GM12873 (cell line): ENCODE measurements at regions not wholly inside any gene's neighbourhood (a gene's known extent, or its start where the extent isn't known, plus 50 kb on each side); places are given as distances from the start of the nearest gene placed in this dataset.

Experiments used
- CTCF ChIP-seq: IDR thresholded peaks from 2 replicates; pipeline ENCODE4 v1.5.1; 2012; ENCODE audit warnings: low read depth, mild to moderate bottlenecking, moderate library complexity, low read length, control low read depth; ENCODE audit not compliant: insufficient read depth; ENCODE audit errors: missing control alignments

GRCh38 chr6:14349507-14349906, 231.9 kb downstream of the CD83 start:
- no peak for TF ChIP-seq CTCF

DNA sequence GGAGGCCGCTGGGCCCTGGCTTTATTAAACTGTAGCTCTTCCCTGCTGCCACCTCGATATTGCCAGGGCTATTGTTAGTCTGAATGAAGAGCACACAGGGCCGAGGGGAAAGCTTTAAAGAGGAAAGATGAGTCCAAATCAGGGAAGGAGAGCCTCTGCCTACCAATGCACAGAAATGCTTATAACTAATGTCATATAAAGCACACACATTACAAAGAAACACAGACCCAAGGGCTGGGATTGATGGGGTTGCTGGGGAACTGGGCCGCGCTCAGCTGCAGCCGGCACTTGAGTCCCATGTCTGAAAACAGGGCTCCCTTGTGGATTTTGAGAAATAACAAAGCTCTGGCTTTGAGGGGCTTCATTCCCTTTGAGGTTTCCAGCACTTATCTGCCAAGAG, 232.6 kb downstream of the CD83 start:
- TF ChIP-seq CTCF: no peak

DNA sequence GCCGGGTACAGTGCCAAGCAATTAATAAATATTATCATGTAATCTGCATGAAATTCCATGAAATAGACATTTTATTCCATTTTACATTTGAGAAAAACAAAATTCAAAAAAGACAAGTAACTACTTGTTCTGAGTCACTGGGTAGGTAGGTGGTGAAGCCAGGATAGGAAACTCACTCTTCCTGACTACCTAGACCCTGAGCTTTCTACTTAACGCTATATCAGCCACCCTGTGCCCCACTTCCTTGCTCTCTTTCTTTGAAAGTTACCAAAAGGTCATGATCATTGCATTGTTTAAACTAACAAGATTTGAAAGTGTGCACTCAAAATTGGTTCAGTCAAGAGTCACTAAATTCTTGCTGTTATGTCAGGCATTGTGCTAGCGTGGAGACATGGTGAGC, 235.7 kb downstream of the CD83 start:
- no peak for TF ChIP-seq CTCF

- no peak for TF ChIP-seq CTCF
Measured at GRCh38 chr6:14353798-14354197, 236.2 kb downstream of the CD83 start.

- TF ChIP-seq CTCF: no peak
Measured at GRCh38 chr6:14354919-14355572, 237.5 kb downstream of the CD83 start.

DNA sequence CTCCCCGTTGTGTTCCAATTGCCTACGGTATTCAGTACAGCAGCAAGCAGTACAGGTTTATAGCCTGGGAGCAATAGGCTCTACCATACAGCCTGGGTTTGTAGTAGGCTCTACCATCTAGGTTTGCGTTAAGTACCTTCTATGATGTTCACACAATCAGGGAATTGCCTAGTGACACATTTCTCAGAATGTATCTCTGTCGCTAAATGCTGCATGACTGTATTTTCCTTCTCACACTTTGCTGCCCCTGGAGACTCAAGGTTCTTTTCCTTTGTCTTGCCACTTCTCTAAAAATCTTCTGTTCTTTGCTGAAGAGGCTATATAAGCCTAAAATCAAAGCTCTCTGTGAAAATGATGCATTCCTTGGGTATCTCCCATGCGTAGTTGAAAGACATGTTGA, 241.9 kb downstream of the CD83 start:
- TF ChIP-seq CTCF: no peak

DNA sequence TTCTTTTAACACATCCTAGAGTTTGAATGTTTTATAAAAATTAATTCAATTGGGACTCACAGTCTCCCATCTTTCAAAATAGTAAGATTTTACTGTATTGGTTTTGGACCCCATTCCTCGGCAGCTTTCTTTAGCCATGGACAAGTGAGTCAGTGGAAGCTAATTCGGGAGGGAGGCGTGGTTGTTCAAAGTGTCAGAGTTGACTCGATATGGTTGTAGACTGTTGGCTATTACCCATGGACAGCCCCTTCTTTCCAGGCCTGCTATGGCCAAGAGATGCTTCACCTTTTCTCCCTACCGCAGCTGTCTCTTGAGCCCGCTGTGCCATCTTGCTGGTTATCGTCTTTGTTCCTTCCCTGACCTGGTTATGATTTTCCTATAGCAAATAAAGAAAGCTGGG, 243.0 kb downstream of the CD83 start:
- no peak for TF ChIP-seq CTCF
